Endothelial cell of umbilical vein (primary cell): ENCODE measurements at regions not wholly inside any gene's neighbourhood (a gene's known extent, or its start where the extent isn't known, plus 50 kb on each side); places are given as distances from the start of the nearest gene placed in this dataset.

Experiments
- CTCF ChIP-seq, 2 donors: IDR thresholded peaks; 1 replicate in 1 of 2; 2 replicates in 1 of 2; pipeline ENCODE4 v1.5.1; 2011; ENCODE audit warnings: low read length in 2 of 2, mild to moderate bottlenecking in 2 of 2, moderate library complexity in 2 of 2, control low read depth in 1 of 2, inconsistent platforms in 1 of 2, low read depth in 1 of 2; ENCODE audit not compliant: insufficient read depth in 1 of 2; ENCODE audit errors: extremely low read depth in 1 of 2
- EZH2 ChIP-seq: IDR thresholded peaks from 2 replicates; pipeline ENCODE4 v1.6.1; 2012; ENCODE audit warnings: borderline replicate concordance, low read depth, mild to moderate bottlenecking, moderate library complexity, low read length, inconsistent platforms; ENCODE audit not compliant: severe bottlenecking
- JUN ChIP-seq: IDR thresholded peaks from 2 replicates; pipeline ENCODE4 v1.6.1; 2011; ENCODE audit warnings: borderline replicate concordance, low read depth; ENCODE audit not compliant: insufficient read length, insufficient read depth
- MAX ChIP-seq: IDR thresholded peaks from 2 replicates; pipeline ENCODE4 v1.6.1; 2011; ENCODE audit not compliant: insufficient read depth, insufficient read length
- MYC ChIP-seq: IDR thresholded peaks from one replicate; pipeline ENCODE4 v1.6.1; 2011; ENCODE audit warnings: mild to moderate bottlenecking, low read depth, low read length
- POLR2A ChIP-seq: IDR thresholded peaks from 2 replicates; pipeline ENCODE4 v1.6.1; 2012; ENCODE audit warnings: low read depth, mild to moderate bottlenecking, control low read depth, low read length
- POLR2AphosphoS5 ChIP-seq: IDR thresholded peaks from 2 replicates; pipeline ENCODE4 v1.6.1; 2012; ENCODE audit warnings: low read depth, mild to moderate bottlenecking, control low read depth, low read length, moderate library complexity; ENCODE audit not compliant: insufficient read depth

GRCh38 chr2:33891616-33892015 lies 292.5 kb upstream of the FAM98A start:
- TF ChIP-seq POLR2A, result no peak
- no peak for TF ChIP-seq EZH2
- no peak for TF ChIP-seq CTCF (IDR thresholded peaks at IDR 0.05; ENCODE audit: extremely low read depth in 1 of 2, insufficient read depth in 1 of 2, low read depth in 1 of 2, low read length in 2 of 2)
- TF ChIP-seq POLR2AphosphoS5, result no peak
- TF ChIP-seq JUN, result no peak
- TF ChIP-seq MAX, result no peak
- TF ChIP-seq MYC, result no peak
